ENCODE measurements at regions not wholly inside any gene's neighbourhood (a gene's known extent, or its start where the extent isn't known, plus 50 kb on each side); places are given as distances from the start of the nearest gene placed in this dataset.

DNA sequence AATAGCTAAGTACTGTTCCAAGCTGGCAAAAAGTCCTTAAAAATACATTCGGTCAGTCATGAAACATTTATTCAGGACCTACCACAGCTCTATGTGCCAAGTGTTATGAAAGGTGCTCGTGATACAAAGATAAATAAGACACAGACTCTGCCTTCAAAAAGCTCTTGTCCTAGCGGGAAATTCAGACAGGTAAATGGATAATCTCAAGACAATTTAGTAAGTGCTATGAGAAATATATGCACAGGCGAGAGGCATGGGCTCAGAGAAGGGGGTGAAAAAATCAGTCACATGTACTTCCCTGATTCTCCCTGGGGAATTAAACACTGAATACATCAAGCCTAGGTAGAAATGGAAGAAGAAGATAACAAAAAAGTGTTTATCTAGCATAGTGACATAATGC lies 49.8 kb upstream of the HEY2 start:
- Mint-ChIP-seq H3K36me3 (ENCODE audit: insufficient read depth, unreplicated experiment) (no peaks in the 10 kb centered on the region), H3K4me3 (ENCODE audit: low read depth, unreplicated experiment) (no peak overlapping the region), H3K27me3 (ENCODE audit: unreplicated experiment) (peaks cover 30% of the 10 kb centered on the region), H3K4me1 (ENCODE audit: low read depth, unreplicated experiment) (no peaks in the 10 kb centered on the region), H3K27ac (ENCODE audit: unreplicated experiment) (no peak overlapping the region), H3K9me3 (ENCODE audit: low read depth, unreplicated experiment) (no peaks in the 10 kb centered on the region)
- TF ChIP-seq, protein P1, sequence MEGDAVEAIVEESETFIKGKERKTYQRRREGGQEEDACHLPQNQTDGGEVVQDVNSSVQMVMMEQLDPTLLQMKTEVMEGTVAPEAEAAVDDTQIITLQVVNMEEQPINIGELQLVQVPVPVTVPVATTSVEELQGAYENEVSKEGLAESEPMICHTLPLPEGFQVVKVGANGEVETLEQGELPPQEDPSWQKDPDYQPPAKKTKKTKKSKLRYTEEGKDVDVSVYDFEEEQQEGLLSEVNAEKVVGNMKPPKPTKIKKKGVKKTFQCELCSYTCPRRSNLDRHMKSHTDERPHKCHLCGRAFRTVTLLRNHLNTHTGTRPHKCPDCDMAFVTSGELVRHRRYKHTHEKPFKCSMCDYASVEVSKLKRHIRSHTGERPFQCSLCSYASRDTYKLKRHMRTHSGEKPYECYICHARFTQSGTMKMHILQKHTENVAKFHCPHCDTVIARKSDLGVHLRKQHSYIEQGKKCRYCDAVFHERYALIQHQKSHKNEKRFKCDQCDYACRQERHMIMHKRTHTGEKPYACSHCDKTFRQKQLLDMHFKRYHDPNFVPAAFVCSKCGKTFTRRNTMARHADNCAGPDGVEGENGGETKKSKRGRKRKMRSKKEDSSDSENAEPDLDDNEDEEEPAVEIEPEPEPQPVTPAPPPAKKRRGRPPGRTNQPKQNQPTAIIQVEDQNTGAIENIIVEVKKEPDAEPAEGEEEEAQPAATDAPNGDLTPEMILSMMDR (IDR thresholded peaks at IDR 0.05; ENCODE audit: unreplicated experiment) = no peak
- CTCF ChIA-PET = interaction anchor here (0.6 kb wide), 1 partner anchor 55 kb away, joined by 3 read pairs; no protein-coding TSS in a partner anchor
- DNase-seq = no peak
- intact Hi-C loops (cut with micrococcal nuclease; ENCODE audit: unreplicated experiment) = no loop called here
- no TSS peak for BruUV-seq (replicated peaks)

Measured in Calu3 (cell line).